ELR (cell line): ENCODE measurements at regions not wholly inside any gene's neighbourhood (a gene's known extent, or its start where the extent isn't known, plus 50 kb on each side); places are given as distances from the start of the nearest gene placed in this dataset.

Experiments used
- DNase-seq: peaks from one replicate; pipeline ENCODE4 v3.0.0-alpha.2; 2015; ENCODE audit warnings: low read depth

GRCh38 chr18:24897461-24897860 lies 437.0 kb downstream of the HRH4 start:
- DNase-seq = no peak

- no peak for DNase-seq
These were observed 441.7 kb downstream of the ZNF521 start for GRCh38 chr18:24910221-24910620.

- no peak for DNase-seq
These were observed 438.3 kb downstream of the ZNF521 start for GRCh38 chr18:24913507-24914170.

GRCh38 chr18:24914171-24914525 lies 437.8 kb downstream of the ZNF521 start:
- DNase-seq = no peak

GRCh38 chr18:24914685-24915084 lies 437.3 kb downstream of the ZNF521 start:
- DNase-seq = no peak

GRCh38 chr18:24915547-24915946 lies 436.4 kb downstream of the ZNF521 start:
- DNase-seq = peak; percentile 43

- no peak for DNase-seq
These were observed 434.2 kb downstream of the ZNF521 start for GRCh38 chr18:24917767-24918166.

- DNase-seq = no peak
These were observed 433.7 kb downstream of the ZNF521 start for GRCh38 chr18:24918257-24918656.

GRCh38 chr18:24919181-24919797 lies 432.7 kb downstream of the ZNF521 start:
- DNase-seq = no peak

- DNase-seq = no peak
These were observed 429.5 kb downstream of the ZNF521 start for GRCh38 chr18:24922491-24922890.

- no peak for DNase-seq
These were observed 428.8 kb downstream of the ZNF521 start for GRCh38 chr18:24923138-24923537.

- no peak for DNase-seq
These were observed 427.8 kb downstream of the ZNF521 start for GRCh38 chr18:24924066-24924716.

GRCh38 chr18:24926649-24927048 lies 425.3 kb downstream of the ZNF521 start:
- DNase-seq = no peak

- DNase-seq = no peak
These were observed 423.6 kb downstream of the ZNF521 start for GRCh38 chr18:24928301-24928878.

GRCh38 chr18:24930478-24930877 lies 421.5 kb downstream of the ZNF521 start:
- DNase-seq = no peak

GRCh38 chr18:24930971-24931370 lies 421.0 kb downstream of the ZNF521 start:
- no peak for DNase-seq

- DNase-seq = no peak
These were observed 418.6 kb downstream of the ZNF521 start for GRCh38 chr18:24933345-24933744.

GRCh38 chr18:24934258-24934932 lies 417.6 kb downstream of the ZNF521 start:
- DNase-seq = no peak

- no peak for DNase-seq
These were observed 417.0 kb downstream of the ZNF521 start for GRCh38 chr18:24935008-24935407.

- DNase-seq = no peak
These were observed 416.1 kb downstream of the ZNF521 start for GRCh38 chr18:24935896-24936295.

- DNase-seq = no peak
These were observed 415.3 kb downstream of the ZNF521 start for GRCh38 chr18:24936691-24937090.

- DNase-seq = no peak
These were observed 414.2 kb downstream of the ZNF521 start for GRCh38 chr18:24937639-24938275.
